Left lobe of liver (tissue), 2 donors: ENCODE measurements at regions not wholly inside any gene's neighbourhood (a gene's known extent, or its start where the extent isn't known, plus 50 kb on each side); places are given as distances from the start of the nearest gene placed in this dataset.

ENCODE experiments used
- ATAC-seq: fragments of 200-7000 bp; cut with Tn5 transposase; one replicate; pipeline ENCODE4 v1.9.1; 2020; ENCODE audit warnings: mild to moderate bottlenecking, moderate library complexity
- DNase-seq: peaks from one replicate; pipeline ENCODE4 v3.0.0-alpha.2; 2020; ENCODE audit warnings: low spot score
- donor health status: DM: no; HTN: no; CAD: no; lungs with moderate emphysema.
- donor health status: DM: no; HTN: yes; CAD: no.

DNA sequence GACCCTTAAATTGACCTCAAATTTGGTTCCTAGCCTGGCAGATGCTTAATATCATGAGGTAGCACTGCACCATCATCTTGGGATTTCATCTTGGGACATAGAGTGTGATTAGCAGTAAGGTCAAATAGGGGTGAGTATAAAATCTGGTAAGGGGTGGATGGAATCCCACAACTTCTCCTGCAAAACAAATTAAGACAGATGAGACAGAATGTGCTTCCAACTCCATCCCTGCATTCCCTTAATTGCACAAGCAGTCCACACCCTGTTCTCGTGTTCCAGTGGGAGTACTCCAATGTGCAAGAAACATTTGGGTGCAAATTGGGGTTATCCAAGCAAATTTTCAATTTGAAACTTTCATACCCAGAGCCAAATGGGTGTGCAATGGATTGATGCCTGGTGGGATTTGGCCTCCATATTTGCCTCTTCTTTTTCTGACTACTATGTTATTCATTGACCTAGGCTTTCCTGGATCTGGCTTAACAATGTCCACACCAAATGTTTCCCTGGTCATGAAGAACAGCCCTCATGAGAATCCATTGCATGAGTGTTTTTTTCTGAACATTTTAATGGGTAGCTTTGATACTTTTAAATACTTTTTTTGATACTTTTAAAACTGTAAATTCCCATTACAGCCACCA is 785.0 kb upstream of the TSPY4 start:
- DNase-seq: no peak
- no peak for ATAC-seq

- ATAC-seq (peak; percentile 74), DNase-seq (peak; percentile 63)
Measured at GRCh38 chrY:8553614-8554013, 783.6 kb upstream of the TSPY4 start.

DNA sequence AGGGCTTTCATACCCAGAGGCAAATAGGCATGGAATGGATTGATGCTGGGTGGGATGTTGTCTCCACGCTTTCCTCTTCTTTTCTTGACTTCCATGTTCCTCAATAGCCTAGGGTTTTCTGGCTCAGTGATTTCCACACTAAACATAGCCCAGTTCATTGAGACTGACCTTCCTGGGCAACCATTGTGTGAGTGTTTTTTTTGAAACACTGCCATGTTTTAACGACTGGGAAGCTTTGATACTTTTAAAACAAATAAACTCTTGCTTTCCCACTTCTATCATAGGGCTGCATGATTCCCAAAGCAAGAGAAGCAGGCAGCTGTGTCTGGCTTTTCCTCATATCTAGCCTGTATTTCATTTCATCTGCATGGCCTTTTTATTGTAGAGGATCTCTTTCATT is 775.9 kb upstream of the TSPY4 start:
- peak; percentile 84 for ATAC-seq
- DNase-seq: no peak

DNA sequence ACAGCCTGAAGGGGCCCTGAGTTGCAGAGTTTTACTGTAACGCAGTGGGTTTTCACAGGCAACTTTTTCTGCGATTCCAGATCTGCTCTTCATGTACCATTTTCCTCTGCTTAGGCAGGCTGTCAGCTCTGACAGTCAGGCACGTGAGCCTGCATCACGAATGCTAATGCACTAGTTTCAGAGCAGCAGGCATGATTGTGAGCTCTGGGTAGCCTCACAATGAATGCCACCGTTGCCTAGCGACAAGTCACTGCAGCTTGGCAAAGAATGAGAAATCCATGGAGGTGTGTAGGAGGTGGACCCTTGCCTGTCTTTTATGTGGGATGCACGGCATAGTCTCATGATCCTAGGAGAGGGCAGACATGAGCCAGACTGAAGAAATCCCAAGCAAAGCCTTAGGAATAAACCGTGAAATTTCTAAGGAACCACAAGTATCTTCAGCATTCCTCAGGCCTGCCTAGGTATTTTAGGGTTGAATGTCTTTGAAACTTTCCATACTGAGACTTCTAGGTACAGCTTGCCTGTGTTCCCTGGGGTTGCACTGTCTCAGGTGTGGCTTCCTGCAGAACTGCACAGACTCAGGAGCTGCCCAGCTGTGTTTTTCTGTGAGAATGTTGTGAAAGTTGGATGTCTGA is 774.7 kb upstream of the TSPY4 start:
- no peak for ATAC-seq
- DNase-seq: no peak

DNA sequence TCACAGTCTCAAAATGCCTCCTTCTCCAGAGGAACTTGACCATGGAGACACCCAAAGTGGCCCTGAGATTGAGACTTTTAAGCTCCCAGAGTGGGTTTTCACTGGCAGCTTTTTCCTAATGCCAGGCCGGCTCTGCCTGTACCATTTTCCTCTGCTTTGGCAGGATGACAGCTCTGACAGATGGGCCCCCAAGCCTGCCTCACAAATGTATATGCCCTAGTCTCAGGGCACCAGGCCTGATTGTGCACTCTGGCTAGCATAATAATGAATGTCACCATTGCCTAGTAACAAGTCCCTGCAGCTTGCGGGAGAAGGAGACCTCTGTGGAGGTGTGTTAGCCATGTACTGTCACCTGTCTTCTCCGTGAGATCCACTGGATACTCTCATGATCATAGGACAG is 772.8 kb upstream of the TSPY4 start:
- DNase-seq: no peak
- ATAC-seq: no peak

DNA sequence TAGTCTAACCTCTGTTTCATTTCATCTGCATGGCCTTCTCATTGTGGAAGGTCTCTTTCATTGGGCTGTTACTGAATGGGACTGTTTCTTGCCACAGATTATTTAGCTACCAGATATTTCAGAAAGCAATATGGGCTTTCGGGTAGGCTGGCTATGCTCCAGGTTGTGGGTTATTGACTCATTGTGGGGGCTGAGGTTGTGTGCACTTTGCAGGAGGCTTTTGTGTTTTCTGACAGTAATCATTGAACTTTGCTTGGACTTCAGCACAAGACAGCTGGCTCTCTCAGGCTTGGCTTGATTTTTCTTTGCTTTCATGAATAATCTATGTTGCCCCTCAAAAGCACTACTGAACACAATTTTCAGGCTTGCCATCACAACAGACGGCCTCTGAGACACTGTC is 771.1 kb upstream of the TSPY4 start:
- peak; percentile 56 for ATAC-seq
- DNase-seq: peak; percentile 46

GRCh38 chrY:8570384-8570783 is 766.9 kb upstream of the TSPY4 start:
- ATAC-seq: peak; percentile 64

GRCh38 chrY:8572916-8573315 is 764.3 kb upstream of the TSPY4 start:
- ATAC-seq (peak; percentile 78), DNase-seq (peak; percentile 41)

More at GRCh38 chrY:8570384-8570783, 766.9 kb upstream of the TSPY4 start:
- peak; percentile 50 for DNase-seq

GRCh38 chrY:8582277-8582850 is 754.9 kb upstream of the TSPY4 start:
- no peak for ATAC-seq

DNA sequence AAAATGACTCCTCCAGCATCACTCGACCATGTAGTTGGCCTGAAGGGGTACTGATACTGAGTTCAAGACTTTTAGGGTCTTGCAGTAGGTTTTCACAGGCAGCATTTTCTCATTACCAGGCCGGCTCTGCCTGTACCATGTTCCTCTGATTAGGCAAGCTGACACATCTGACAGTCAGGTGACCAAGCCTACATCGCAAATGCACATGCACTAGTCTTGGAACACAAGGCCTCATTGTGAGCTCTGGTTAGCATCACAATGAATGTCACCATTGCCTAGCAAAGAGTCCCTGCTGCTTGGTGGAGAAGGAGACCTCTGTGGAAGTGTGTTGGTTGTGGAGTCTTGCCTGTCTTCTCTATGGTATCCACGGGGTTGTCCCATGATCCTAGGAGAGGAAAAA is 754.1 kb upstream of the TSPY4 start:
- DNase-seq (no peak), ATAC-seq (no peak)

More at GRCh38 chrY:8582277-8582850, 754.9 kb upstream of the TSPY4 start:
- DNase-seq: no peak

DNA sequence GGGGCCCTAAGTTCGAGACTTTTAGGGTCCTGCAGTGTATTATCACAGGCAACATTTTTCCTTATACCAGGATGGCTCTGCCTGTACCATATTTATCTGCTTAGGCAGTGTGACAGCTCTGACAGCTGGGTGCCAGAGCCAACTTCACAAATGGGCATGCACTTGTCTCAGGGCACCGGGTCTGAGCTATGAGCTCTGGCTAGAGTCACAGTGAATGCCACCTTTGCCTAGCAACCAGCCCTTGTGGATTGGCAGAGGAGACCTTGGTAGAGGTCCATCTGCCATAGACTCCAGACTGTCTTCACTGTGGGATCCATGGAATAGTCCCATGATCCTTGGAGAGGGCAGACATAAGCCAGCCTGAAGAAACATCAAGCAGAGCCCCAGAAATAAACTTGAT is 746.6 kb upstream of the TSPY4 start:
- DNase-seq (no peak), ATAC-seq (no peak)

DNA sequence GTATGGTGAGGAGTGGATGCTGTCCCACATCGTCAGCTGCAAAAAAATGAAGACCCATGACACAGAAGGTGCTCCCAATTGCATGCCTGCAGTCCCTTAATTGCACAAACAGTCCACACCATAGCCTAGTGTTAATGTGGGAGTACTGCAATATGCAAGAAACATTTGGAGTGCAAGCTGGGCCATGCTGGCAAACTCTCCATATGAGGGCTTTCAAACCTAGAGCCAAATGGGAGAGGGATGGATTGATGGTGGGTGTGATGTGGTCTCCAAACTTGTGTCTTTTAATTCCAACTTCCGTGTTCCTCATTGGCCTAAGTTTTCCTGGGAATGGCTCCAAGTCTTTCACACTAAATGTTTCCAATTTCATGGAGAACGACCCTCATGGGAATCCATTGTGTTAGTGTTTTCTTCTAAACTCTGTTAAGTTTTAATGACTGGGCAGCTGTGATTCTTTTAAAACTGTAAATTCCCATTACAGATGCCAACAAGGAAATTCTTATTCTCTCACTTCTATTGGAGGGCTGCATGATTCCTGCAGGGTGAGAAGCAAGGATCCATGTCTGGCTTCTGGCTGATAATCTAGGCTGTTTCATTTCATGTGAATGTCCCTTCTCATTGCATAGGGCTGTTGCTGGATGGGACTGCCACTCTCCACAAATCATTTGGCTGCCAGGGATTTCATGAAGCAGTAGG is 745.3 kb upstream of the TSPY4 start:
- DNase-seq (no peak), ATAC-seq (no peak)

- ATAC-seq (no peak), DNase-seq (no peak)
Measured at GRCh38 chrY:8594657-8595056, 742.6 kb upstream of the TSPY4 start.

DNA sequence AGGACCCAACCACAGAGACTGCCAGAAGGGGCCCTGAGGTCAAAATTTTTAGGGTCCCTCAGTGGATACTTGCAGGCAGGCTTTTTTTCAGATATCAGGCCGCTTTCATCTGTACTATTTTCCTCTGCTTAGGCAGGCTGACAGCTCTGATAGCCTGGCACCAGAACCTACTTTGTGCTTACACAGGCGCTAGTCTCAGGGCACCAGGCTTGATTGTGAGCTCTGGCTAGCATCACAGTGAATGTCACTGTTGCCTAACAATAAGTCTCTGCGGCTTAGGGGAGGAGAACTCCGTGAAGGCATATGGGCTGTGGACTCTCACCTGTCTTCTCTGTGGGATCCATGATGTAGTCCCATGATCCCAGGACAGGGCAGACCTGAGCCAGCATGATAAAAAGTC is 738.1 kb upstream of the TSPY4 start:
- no peak for ATAC-seq
- no peak for DNase-seq

DNA sequence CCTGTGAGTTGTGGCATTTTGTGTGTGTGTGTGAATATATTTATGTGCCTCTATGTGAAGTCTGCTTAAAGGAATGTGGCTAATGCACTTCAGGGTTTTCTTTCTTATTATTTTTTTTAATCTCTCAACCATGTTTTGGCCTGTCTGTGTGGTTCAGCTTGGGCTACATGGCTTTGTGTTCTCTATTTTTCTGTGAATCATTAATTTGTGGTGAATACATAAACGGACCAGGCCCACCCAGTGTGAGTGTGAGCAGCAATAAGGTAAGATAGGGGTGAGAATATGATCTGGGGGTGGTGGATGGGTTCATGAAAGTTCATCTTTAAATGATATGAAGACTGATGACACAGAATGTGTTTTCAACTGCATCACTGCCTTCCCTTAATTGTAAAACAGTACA is 726.6 kb upstream of the TSPY4 start:
- DNase-seq (no peak), ATAC-seq (no peak)

GRCh38 chrY:8611815-8612214 is 725.4 kb upstream of the TSPY4 start:
- ATAC-seq (no peak), DNase-seq (no peak)

- ATAC-seq (no peak), DNase-seq (no peak)
Measured at GRCh38 chrY:8618302-8618701, 719.0 kb upstream of the TSPY4 start.

DNA sequence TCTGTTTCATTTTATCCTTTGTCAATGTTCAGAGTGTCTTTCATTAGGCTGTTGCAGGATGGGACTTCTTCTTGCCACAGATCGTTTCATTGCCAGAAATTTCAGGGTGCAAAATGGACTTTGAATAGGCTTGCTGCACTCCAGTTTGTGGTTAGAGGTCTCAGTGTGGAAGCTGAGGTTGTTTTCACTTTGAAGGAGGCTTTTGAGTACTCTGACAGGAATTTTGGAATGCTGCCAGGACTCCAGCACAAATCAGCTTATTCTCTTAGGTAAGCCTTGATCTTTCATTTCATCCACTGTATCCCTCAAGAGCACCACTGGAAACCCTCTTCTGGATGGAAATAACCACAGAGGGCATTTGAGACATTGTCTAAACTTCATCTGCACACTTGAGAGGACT is 715.1 kb upstream of the TSPY4 start:
- no peak for DNase-seq
- ATAC-seq: no peak

DNA sequence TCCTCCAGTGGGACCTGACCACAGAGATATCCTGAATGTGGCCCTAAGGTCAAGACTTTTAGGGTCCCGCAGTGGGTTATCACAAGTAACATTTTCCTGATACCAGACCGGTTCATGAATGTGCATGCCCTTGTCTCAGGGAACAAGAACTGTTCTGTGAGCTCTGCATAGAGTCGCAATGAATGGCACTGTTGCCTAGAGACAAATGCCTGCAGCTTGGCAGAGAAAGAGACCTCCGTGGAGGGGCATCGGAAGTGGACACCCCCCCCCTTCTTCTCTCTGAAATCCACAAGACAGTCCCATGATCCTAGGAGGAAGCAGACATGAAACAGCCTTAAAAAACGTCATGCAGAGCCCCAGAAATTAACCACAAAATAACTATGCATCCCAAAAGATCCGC is 714.4 kb upstream of the TSPY4 start:
- DNase-seq (no peak), ATAC-seq (no peak)

DNA sequence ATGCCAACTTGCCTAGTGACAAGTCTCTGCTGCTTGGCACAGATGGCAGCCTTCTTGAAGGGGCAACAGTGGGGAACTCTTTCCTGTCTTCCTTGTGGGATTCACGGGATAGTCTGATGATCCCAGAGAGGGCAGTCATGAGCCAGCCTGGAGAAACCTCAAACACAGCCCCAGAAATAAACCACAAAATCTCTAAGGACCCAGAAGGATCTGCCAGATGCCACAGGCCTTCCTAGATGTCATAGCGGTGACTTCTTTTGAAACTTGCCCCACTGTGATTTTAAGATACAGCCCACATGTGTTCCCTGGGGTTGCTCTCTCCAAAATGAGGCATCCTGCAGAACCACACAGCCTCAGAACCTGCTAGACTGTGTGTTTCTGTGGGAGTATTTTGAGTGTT is 707.6 kb upstream of the TSPY4 start:
- no peak for DNase-seq
- no peak for ATAC-seq

GRCh38 chrY:8638111-8638510 is 699.2 kb upstream of the TSPY4 start:
- no peak for ATAC-seq
- DNase-seq: no peak

DNA sequence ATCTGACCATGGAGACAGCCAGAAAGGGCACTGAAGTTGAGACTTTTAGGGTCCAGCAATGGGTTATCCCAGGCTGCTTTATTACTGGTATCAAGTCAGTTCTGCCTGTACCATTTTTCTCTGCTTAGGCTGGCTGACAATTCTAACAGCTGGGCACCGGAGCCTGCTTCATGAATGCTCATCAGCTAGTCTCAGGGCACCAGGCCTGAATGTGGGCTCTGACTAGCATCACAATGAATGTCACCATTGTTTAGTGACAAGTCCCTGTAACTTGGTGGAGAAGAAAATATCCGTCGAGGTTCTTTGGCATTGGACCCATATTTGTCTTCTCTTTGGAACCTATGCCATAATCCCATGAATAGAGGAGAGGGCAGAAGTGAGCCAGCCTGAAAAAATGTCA is 692.3 kb upstream of the TSPY4 start:
- DNase-seq (no peak), ATAC-seq (no peak)
